ENCODE measurements at regions not wholly inside any gene's neighbourhood (a gene's known extent, or its start where the extent isn't known, plus 50 kb on each side); places are given as distances from the start of the nearest gene placed in this dataset.

DNA sequence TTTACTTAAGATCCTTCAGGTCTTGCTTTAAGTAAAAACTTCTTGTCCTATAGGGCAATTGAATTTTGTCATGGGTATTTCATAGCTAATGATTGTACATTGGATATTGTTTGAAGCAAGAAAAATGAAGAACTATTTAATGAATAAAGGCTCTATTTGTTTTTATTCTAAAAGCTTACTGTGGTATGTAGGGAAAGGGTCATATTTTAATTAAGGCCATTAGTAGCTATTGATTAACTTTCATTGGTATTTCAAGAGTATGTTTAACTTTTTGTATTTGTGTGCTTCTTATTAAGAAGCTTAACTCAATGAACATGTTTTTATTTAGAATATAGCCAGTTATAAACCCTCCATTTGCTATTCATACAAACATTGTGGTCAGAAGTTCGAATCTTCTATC is 1951.8 kb upstream of the ADGRL3 start:
- DNase-seq, result no peak
- no peak overlapping the region for H3K27ac ChIP-seq (ENCODE audit: low read depth in 2 of 2, low read length in 2 of 2)
- H3K9ac ChIP-seq (ENCODE audit: low read length in 3 of 3), result no peak overlapping the region
- no peaks in the 10 kb centered on the region for H3K27me3 ChIP-seq (ENCODE audit: control insufficient read depth, insufficient read depth, low read length)
- no peaks in the 10 kb centered on the region for H3K4me1 ChIP-seq (ENCODE audit: control insufficient read depth in 2 of 3, insufficient read depth in 2 of 3, low read depth in 1 of 3, low read length in 3 of 3)
- intact Hi-C loops (cut with DNase I), result no loop called here
- no peaks in the 10 kb centered on the region for H3K9me3 ChIP-seq (ENCODE audit: control insufficient read depth in 2 of 3, insufficient read depth in 1 of 3, low read length in 3 of 3)
- TF ChIP-seq CTCF (IDR thresholded peaks at IDR 0.05; ENCODE audit: borderline replicate concordance, extremely low read depth, insufficient read depth), result no peak
- peak; percentile 42 for FAIRE-seq
- no peaks in the 10 kb centered on the region for H3K36me3 ChIP-seq (ENCODE audit: control insufficient read depth in 2 of 3, insufficient read depth in 3 of 3, low read length in 3 of 3)
- no peak overlapping the region for H3K4me3 ChIP-seq (ENCODE audit: low read length in 3 of 3)

DNA sequence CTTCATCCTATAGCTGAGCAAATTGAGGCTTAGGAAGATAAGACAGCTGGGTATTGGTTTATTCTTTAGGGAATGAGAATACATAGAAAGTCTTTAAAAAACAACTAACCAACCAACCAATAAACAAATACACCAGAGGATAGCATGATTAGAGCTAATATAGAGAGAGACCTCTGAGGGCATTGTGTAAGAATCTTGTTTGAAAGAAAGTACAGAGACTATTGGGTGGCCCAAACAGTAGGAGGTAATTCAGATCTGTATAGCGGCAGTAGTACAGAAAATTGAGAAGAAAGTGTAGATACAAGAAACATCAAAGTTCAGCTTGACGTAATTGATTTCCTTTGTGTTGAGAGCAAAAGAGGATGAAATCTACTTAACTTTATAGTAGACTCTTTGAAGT is 1951.0 kb upstream of the ADGRL3 start:
- no peaks in the 10 kb centered on the region for H3K9me3 ChIP-seq (ENCODE audit: control insufficient read depth in 2 of 3, insufficient read depth in 1 of 3, low read length in 3 of 3)
- DNase-seq, result no peak
- H3K4me1 ChIP-seq (ENCODE audit: control insufficient read depth in 2 of 3, insufficient read depth in 2 of 3, low read depth in 1 of 3, low read length in 3 of 3), result no peaks in the 10 kb centered on the region
- H3K36me3 ChIP-seq (ENCODE audit: control insufficient read depth in 2 of 3, insufficient read depth in 3 of 3, low read length in 3 of 3), result no peaks in the 10 kb centered on the region
- H3K27ac ChIP-seq (ENCODE audit: low read depth in 2 of 2, low read length in 2 of 2), result no peak overlapping the region
- intact Hi-C loops (cut with DNase I), result no loop called here
- FAIRE-seq, result no peak
- H3K27me3 ChIP-seq (ENCODE audit: control insufficient read depth, insufficient read depth, low read length), result no peaks in the 10 kb centered on the region
- TF ChIP-seq CTCF (IDR thresholded peaks at IDR 0.05; ENCODE audit: borderline replicate concordance, extremely low read depth, insufficient read depth), result no peak
- no peak overlapping the region for H3K4me3 ChIP-seq (ENCODE audit: low read length in 3 of 3)
- no peak overlapping the region for H3K9ac ChIP-seq (ENCODE audit: low read length in 3 of 3)

- intact Hi-C loops (cut with DNase I), result no loop called here
- no peak overlapping the region for H3K4me3 ChIP-seq (ENCODE audit: low read length in 3 of 3)
- DNase-seq, result no peak
- FAIRE-seq, result no peak
- H3K27ac ChIP-seq (ENCODE audit: low read depth in 2 of 2, low read length in 2 of 2), result no peak overlapping the region
- no peaks in the 10 kb centered on the region for H3K9me3 ChIP-seq (ENCODE audit: control insufficient read depth in 2 of 3, insufficient read depth in 1 of 3, low read length in 3 of 3)
- no peaks in the 10 kb centered on the region for H3K36me3 ChIP-seq (ENCODE audit: control insufficient read depth in 2 of 3, insufficient read depth in 3 of 3, low read length in 3 of 3)
- H3K9ac ChIP-seq (ENCODE audit: low read length in 3 of 3), result no peak overlapping the region
- H3K4me1 ChIP-seq (ENCODE audit: control insufficient read depth in 2 of 3, insufficient read depth in 2 of 3, low read depth in 1 of 3, low read length in 3 of 3), result no peaks in the 10 kb centered on the region
- no peaks in the 10 kb centered on the region for H3K27me3 ChIP-seq (ENCODE audit: control insufficient read depth, insufficient read depth, low read length)
- no peak for TF ChIP-seq CTCF (IDR thresholded peaks at IDR 0.05; ENCODE audit: borderline replicate concordance, extremely low read depth, insufficient read depth)
Measured at GRCh38 chr4:59258002-59258401, 1942.1 kb upstream of the ADGRL3 start.

- DNase-seq (no peak), FAIRE-seq (no peak)
- no peak overlapping the region for H3K4me3 ChIP-seq (ENCODE audit: low read length in 3 of 3)
- no peaks in the 10 kb centered on the region for H3K4me1 ChIP-seq (ENCODE audit: control insufficient read depth in 2 of 3, insufficient read depth in 2 of 3, low read depth in 1 of 3, low read length in 3 of 3)
- H3K36me3 ChIP-seq (ENCODE audit: control insufficient read depth in 2 of 3, insufficient read depth in 3 of 3, low read length in 3 of 3), result no peaks in the 10 kb centered on the region
- H3K27ac ChIP-seq (ENCODE audit: low read depth in 2 of 2, low read length in 2 of 2), result no peak overlapping the region
- intact Hi-C loops (cut with DNase I), result no loop called here
- no peak overlapping the region for H3K9ac ChIP-seq (ENCODE audit: low read length in 3 of 3)
- no peak for TF ChIP-seq CTCF (IDR thresholded peaks at IDR 0.05; ENCODE audit: borderline replicate concordance, extremely low read depth, insufficient read depth)
- H3K27me3 ChIP-seq (ENCODE audit: control insufficient read depth, insufficient read depth, low read length), result no peaks in the 10 kb centered on the region
- H3K9me3 ChIP-seq (ENCODE audit: control insufficient read depth in 2 of 3, insufficient read depth in 1 of 3, low read length in 3 of 3), result no peaks in the 10 kb centered on the region
Measured at GRCh38 chr4:59307609-59308008, 1892.5 kb upstream of the ADGRL3 start.
